Omental fat pad (tissue), 3 donors: ENCODE measurements at regions not wholly inside any gene's neighbourhood (a gene's known extent, or its start where the extent isn't known, plus 50 kb on each side); places are given as distances from the start of the nearest gene placed in this dataset.
A peak's percentile ranks its signal among the peaks of the same experiment; 100 is the strongest.

Source experiments
- ATAC-seq: fragments of 150-250 bp; one replicate; pipeline ENCODE4 v1.9.1; 2016; ENCODE audit warnings: mild to moderate bottlenecking, moderate library complexity; ENCODE audit not compliant: low FRiP score
- DNase-seq: peaks from one replicate; pipeline ENCODE4 v3.0.0-alpha.2; 2019; ENCODE audit warnings: low spot score
- CTCF ChIP-seq, 3 donors: fragments of 450-650 bp; IDR thresholded peaks; one replicate each; pipeline ENCODE4 v1.5.1; 2016 to 2017; ENCODE audit warnings: antibody characterized with exemption in 3 of 3, mild to moderate bottlenecking in 3 of 3, moderate library complexity in 2 of 3

- ATAC-seq (peak; percentile 86), DNase-seq (no peak)
- TF ChIP-seq CTCF (IDR thresholded peaks at IDR 0.05), result no peak
Measured at GRCh38 chr1:14486401-14487201, 111.9 kb upstream of the KAZN start.

DNA sequence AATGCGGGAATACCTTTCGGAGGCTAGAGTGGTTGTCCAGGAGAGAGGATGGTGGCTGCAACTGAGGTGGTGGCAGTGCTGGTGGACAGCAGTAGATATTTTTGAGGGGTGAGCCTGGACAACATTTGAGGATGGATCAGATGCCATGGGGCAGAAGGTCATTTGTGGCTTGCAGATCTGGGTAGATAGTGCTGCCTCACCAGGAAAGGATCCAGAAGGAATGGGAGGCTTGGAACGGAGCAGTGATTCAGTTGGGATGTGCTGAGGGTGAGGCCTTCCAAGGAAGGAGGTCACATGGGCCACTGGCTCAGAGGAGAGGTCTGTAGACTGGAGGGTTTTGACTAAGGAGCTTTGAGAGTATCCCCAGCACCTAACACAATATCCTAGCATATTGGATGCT lies 110.8 kb upstream of the KAZN start:
- TF ChIP-seq CTCF (IDR thresholded peaks at IDR 0.05), result no peak
- no peak for ATAC-seq
- no peak for DNase-seq

- DNase-seq, result no peak
- no peak for TF ChIP-seq CTCF (IDR thresholded peaks at IDR 0.05)
- ATAC-seq, result no peak
Measured at GRCh38 chr1:14494911-14495310, 103.6 kb upstream of the KAZN start.

DNA sequence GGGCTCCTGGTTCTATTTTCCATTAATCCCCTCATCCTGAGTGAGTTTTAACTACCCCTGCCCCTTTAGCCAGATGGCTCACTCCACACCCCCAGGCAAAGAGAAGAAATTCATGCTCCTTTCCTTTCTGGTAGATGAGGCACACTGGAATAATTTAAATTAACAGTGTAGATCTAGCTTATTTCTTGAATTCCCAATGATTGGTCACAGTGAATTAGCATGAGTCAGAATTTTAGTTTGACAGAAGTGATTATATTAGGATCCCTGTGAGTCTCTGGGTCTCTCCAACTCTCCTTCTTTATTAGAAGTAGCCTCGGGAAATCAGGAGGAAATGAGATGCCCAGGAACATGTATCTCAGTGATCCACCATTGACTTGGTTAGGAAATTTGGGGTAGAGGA lies 103.1 kb upstream of the KAZN start:
- no peak for TF ChIP-seq CTCF (IDR thresholded peaks at IDR 0.05)
- DNase-seq (no peak), ATAC-seq (no peak)

DNA sequence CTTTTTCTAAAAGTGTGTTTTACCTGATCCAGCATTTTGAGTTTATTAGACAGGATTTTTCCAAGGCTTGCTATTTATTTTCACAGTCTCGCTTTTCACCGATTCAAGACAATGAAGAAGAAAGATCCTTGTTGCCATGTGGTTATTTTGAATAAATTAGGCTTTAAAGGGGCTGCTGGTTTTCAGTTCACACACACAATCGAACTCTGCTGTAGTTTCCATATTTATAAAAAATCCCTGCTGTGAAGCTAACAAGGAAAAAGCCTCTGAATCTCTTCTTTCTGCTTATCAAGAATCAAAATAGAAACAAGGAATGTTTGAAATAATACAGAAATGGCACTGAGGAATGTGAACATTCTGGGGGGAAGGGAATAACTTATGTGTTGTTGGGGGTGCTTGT lies 102.5 kb upstream of the KAZN start:
- TF ChIP-seq CTCF (IDR thresholded peaks at IDR 0.05), result no peak
- ATAC-seq, result no peak

DNA sequence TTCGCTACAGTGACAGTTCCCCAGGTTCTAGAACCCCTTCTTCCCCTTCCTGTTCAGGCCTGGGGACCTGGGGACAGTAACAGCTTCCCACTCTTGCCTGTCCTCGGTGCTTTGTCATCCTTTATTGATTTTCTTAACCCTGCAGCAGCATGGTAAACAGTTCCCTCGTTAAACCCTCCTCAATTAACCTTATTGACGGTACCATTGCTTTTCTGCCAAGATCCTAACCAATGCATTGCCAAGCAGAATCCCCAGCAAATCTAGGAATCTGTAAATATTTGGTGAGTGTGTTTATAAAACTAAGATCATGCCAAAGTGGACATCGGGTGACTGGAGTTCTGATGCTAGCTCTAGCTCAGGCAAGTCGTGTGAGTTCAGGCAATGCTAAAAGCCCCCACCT lies 99.6 kb upstream of the KAZN start:
- ATAC-seq (no peak), DNase-seq (no peak)
- no peak for TF ChIP-seq CTCF (IDR thresholded peaks at IDR 0.05)

More for the DNA sequence above, 102.5 kb upstream of the KAZN start:
- no peak for DNase-seq

- no peak for DNase-seq
- no peak for ATAC-seq
- no peak for TF ChIP-seq CTCF (IDR thresholded peaks at IDR 0.05)
Measured at GRCh38 chr1:14499312-14500040, 99.0 kb upstream of the KAZN start.
